Heart left ventricle (tissue), 16 donors: ENCODE measurements at regions not wholly inside any gene's neighbourhood (a gene's known extent, or its start where the extent isn't known, plus 50 kb on each side); places are given as distances from the start of the nearest gene placed in this dataset.

Experiments used
- ATAC-seq, 4 donors: fragments of 200-7000 bp; cut with Tn5 transposase; one replicate each; pipeline ENCODE4 v1.9.1; 2020 to 2022; ENCODE audit warnings: moderate library complexity in 4 of 4, mild to moderate bottlenecking in 3 of 4, moderate number of reproducible peaks in 1 of 4
- DNase-seq, 5 donors: peaks; one replicate each; pipeline ENCODE4 v3.0.0-alpha.2; 2020
- H3K27ac ChIP-seq, 12 donors: fragments of 200-600 bp; sonication (generic) in 4 of 12; one replicate each; pipeline versions ENCODE4 v1.5.0 to v1.8.0; 2016 to 2022; ENCODE audit warnings: mild to moderate bottlenecking in 2 of 12
- H3K27me3 ChIP-seq, 9 donors: fragments of 200-600 bp; sonication (generic) in 2 of 9; one replicate each; pipeline versions ENCODE4 v1.5.1 to v1.8.0; 2016 to 2022; ENCODE audit warnings: mild to moderate bottlenecking in 3 of 9
- H3K36me3 ChIP-seq, 9 donors: fragments of 200-600 bp; sonication (generic) in 2 of 9; one replicate each; pipeline versions ENCODE4 v1.5.0 to v1.8.0; 2018 to 2022; ENCODE audit warnings: mild to moderate bottlenecking in 2 of 9
- H3K4me1 ChIP-seq, 12 donors: fragments of 200-600 bp; sonication (generic) in 4 of 12; one replicate each; pipeline versions ENCODE4 v1.5.0 to v1.8.0; 2016 to 2022; ENCODE audit warnings: mild to moderate bottlenecking in 3 of 12
- H3K4me3 ChIP-seq, 12 donors: fragments of 200-600 bp; sonication (generic) in 4 of 12; one replicate each; pipeline versions ENCODE4 v1.5.0 to v1.8.0; 2017 to 2022; ENCODE audit warnings: mild to moderate bottlenecking in 9 of 12, moderate library complexity in 4 of 12
- H3K9me3 ChIP-seq, 12 donors: fragments of 200-600 bp; sonication (generic) in 4 of 12; one replicate each; pipeline versions ENCODE4 v1.5.0 to v1.8.0; 2016 to 2022; ENCODE audit warnings: mild to moderate bottlenecking in 1 of 12
- POLR2A ChIP-seq, 2 donors: fragments of 450-650 bp; IDR thresholded peaks; one replicate each; pipeline ENCODE4 v1.6.1; 2017; ENCODE audit warnings: antibody characterized with exemption in 2 of 2, mild to moderate bottlenecking in 2 of 2, moderate library complexity in 2 of 2
- WGBS, 4 donors: extraction: QIAGEN DNeasy Blood & Tissue Kit in 2 of 4; methylation state at CpG; one replicate each; pipeline versions ENCODE4 v1.1.5 to v1.1.7; 2013 to 2018; 5-methylcytosine and 5-hydroxymethylcytosine counted together
- intact Hi-C, 10 donors: fragments of 100-400 bp; cut with DNase I; formaldehyde crosslinking; loops; one replicate each; pipeline versions ENCODE4 v1.11.1 to v1.14.2; 2022
- TF ChIP-seq, protein P1 (sequence below), 12 donors: fragments of 200-600 bp; sonication (generic) in 4 of 12; IDR thresholded peaks; one replicate each; pipeline versions ENCODE4 v1.5.0 to v1.8.0; 2018 to 2022; ENCODE audit warnings: antibody characterized with exemption in 12 of 12, mild to moderate bottlenecking in 5 of 12
- donor health status: ischemic (EF 13 %, LVEDD 7.1; RV severe dilation, severe dysfunction).
- donor health status: healthy with polysubstance abuse.
- donor health status: DM: no; HTN: yes; CAD: no.
- donor health status: DM: no; HTN: no; CAD: no.
- donor health status: ischemic (EF 25% LVEDD 6.9; RV normal size, moderate dysfunction).
- donor health status: ischemic (EF 25% LVEDD 5.7; RV mildly dilated, moderate dysfunction).
- donor health status: healthy.
- donor health status: DM: yes; HTN: yes; CAD: no.
- donor health status: ischemic (EF 35%, LVEDD 5.7; RV mildly dilated, moderate dysfunction).
- donor health status: nonischemic (EF 11% LVEDD 7.7; RV severe dilation, severe dysfunction).
- donor health status: DM: yes; HTN: yes; CAD: no.
- donor health status: PGD.
- donor health status: ischemic (EF 29% LVEDD 5.4; RV normal size, mild dysfunction).
- donor health status: nonischemic (EF 23%, LVEDD 6.1; RV moderate dilation, normal function).

DNA sequence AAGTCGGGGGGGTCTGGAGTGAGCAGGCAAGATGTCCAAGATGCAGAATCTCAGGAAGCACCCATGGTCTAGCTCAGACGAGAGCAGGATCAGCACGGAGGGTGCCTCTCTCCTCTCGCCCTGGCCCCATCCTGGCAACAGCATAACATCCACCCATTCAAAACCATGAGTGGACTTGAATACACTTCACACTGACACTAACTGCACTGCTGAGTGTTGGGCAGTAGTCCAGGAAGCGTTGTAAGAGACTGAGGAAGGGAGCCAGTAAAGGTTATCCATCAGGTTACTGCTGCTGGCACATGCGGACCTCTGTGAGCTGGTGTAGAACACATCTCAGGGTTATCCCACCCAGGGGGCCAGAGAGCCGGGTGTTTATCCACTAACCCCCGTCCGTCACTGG, 131.0 kb upstream of the TOPAZ1 start:
- peaks cover 0 to 30% (median 12%) of the 10 kb centered on the region in 9 donors for H3K27me3 ChIP-seq
- intact Hi-C loops, result loop anchor here in 2 of 10 donors (10.0 kb wide), 1 partner anchor 566 kb away; no protein-coding TSS in a partner anchor
- 48 to 64% (median 60%) methylated on average over 8 to 9 of the region's 9 CpGs for WGBS, 4 donors

DNA sequence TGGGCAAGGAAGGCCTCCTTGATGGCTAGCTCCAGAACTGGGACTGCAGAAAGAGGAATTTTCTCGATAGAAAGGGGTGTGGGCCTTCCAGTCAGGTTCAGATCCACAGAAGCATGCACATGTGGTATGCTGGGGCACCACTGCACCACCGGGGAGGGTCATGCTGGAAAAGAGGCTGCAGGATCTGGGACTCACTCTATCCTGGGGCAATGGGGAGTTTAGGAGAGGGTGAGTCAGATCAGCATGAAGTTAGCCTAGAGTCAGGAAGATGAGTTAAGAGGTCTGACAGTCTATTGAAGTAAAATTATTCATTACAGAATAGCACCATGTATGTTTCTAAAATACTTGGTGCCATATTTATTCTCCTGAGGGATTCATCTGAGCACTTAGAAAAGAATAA, 130.2 kb upstream of the TOPAZ1 start:
- intact Hi-C loops, result loop anchor here in 2 of 10 donors (10.0 kb wide), 1 partner anchor 567 kb away; no protein-coding TSS in a partner anchor
- WGBS, 4 donors, result 74 to 100% (median 82%) methylated on average over 2 of the region's 2 CpGs
- Histone ChIP-seq H3K9me3 (no peaks in the 10 kb centered on the region), H3K36me3 (no peaks in the 10 kb centered on the region), H3K27me3 (peaks cover 0 to 37% (median 9%) of the 10 kb centered on the region in 9 donors), H3K4me1 (no peaks in the 10 kb centered on the region), H3K27ac (no peak overlapping the region), H3K4me3 (no peak overlapping the region)
- TF ChIP-seq POLR2A (IDR thresholded peaks at IDR 0.05), result no peak
- TF ChIP-seq, protein P1, sequence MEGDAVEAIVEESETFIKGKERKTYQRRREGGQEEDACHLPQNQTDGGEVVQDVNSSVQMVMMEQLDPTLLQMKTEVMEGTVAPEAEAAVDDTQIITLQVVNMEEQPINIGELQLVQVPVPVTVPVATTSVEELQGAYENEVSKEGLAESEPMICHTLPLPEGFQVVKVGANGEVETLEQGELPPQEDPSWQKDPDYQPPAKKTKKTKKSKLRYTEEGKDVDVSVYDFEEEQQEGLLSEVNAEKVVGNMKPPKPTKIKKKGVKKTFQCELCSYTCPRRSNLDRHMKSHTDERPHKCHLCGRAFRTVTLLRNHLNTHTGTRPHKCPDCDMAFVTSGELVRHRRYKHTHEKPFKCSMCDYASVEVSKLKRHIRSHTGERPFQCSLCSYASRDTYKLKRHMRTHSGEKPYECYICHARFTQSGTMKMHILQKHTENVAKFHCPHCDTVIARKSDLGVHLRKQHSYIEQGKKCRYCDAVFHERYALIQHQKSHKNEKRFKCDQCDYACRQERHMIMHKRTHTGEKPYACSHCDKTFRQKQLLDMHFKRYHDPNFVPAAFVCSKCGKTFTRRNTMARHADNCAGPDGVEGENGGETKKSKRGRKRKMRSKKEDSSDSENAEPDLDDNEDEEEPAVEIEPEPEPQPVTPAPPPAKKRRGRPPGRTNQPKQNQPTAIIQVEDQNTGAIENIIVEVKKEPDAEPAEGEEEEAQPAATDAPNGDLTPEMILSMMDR (IDR thresholded peaks at IDR 0.05), result no peak
- DNase-seq, result no peak
- ATAC-seq, result no peak

More for the DNA sequence above, 131.0 kb upstream of the TOPAZ1 start:
- no peak overlapping the region for H3K27ac ChIP-seq
- DNase-seq, result no peak
- no peaks in the 10 kb centered on the region for H3K36me3 ChIP-seq
- TF ChIP-seq, protein P1 (IDR thresholded peaks at IDR 0.05), result no peak
- TF ChIP-seq POLR2A (IDR thresholded peaks at IDR 0.05), result no peak
- ATAC-seq, result no peak
- H3K9me3 ChIP-seq, result no peaks in the 10 kb centered on the region
- H3K4me3 ChIP-seq, result no peak overlapping the region
- no peaks in the 10 kb centered on the region for H3K4me1 ChIP-seq

DNA sequence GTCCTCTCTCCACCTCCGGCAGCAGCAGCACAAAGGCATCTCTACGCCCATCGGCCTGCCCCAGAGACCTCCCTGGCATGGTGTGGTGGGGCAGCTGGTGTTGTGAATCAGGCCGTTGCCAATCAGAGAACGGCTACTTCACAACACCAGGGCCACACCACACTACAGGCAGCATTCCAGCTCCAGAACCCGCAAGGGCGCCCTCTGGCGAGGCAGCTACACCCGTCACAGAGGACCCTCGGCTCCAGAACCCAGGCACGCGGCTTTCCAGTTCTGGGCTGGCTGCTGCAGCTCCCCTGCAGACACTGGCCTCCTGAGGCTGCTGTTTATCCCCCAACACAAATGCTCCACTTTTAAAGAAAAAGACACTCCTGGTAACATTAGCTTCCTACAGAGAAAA, 127.5 kb upstream of the TOPAZ1 start:
- 34 to 43% (median 36%) methylated on average over 12 of the region's 12 CpGs for WGBS, 4 donors
- Histone ChIP-seq H3K4me1 (no peaks in the 10 kb centered on the region), H3K9me3 (no peaks in the 10 kb centered on the region), H3K27me3 (peaks cover 0 to 27% (median 0%) of the 10 kb centered on the region in 9 donors), H3K4me3 (no peak overlapping the region), H3K27ac (no peak overlapping the region), H3K36me3 (no peaks in the 10 kb centered on the region)
- TF ChIP-seq, protein P1 (IDR thresholded peaks at IDR 0.05), result peak; percentile 8 to 47 (median 38)
- TF ChIP-seq POLR2A (IDR thresholded peaks at IDR 0.05), result no peak
- DNase-seq (peak in 4 of 5 donors; percentile 25 to 68 (median 42)), ATAC-seq (peak in 3 of 4 donors; percentile 42 to 55 (median 42))
- intact Hi-C loops, result loop anchor here in 2 of 10 donors (10.0 kb wide), 1 partner anchor 569 kb away; no protein-coding TSS in a partner anchor

DNA sequence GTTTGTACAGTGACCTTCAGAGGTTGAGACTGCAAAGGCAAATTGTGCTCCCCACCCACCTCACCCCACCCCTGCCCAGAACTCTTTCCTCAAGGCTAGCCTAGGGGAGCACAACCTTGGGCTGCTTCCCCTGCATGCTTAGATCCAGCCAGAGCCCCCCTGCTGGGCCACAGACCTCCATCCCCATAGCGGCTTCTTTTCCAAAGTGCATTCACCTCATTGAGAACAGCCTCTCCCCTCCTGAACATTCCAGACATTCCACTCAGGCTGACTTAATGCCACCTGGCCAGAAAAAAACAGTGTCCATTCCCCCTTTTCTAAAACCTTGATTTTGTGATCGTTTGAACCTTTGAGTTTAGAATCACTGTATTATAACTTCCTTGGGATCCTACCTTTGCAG, 124.4 kb upstream of the TOPAZ1 start:
- TF ChIP-seq POLR2A (IDR thresholded peaks at IDR 0.05), result no peak
- TF ChIP-seq, protein P1 (IDR thresholded peaks at IDR 0.05), result no peak
- ATAC-seq (no peak), DNase-seq (no peak)
- H3K27me3 ChIP-seq, result peaks cover 0 to 27% (median 0%) of the 10 kb centered on the region in 9 donors
- H3K27ac ChIP-seq, result no peak overlapping the region
- no peaks in the 10 kb centered on the region for H3K36me3 ChIP-seq
- H3K4me3 ChIP-seq, result no peak overlapping the region
- intact Hi-C loops, result loop anchor here in 2 of 10 donors (10.0 kb wide), 1 partner anchor 572 kb away; no protein-coding TSS in a partner anchor
- peaks cover 0 to 10% (median 0%) of the 10 kb centered on the region in 12 donors for H3K4me1 ChIP-seq
- 45 to 56% (median 53%) methylated on average over 2 of the region's 2 CpGs for WGBS, 4 donors
- H3K9me3 ChIP-seq, result no peaks in the 10 kb centered on the region
